CD4-positive, alpha-beta memory T cell (primary cell): ENCODE measurements at regions not wholly inside any gene's neighbourhood (a gene's known extent, or its start where the extent isn't known, plus 50 kb on each side); places are given as distances from the start of the nearest gene placed in this dataset.

Experiments
- CTCF ChIA-PET: fragments of 350-600 bp; sonication (Branson Sonifier 250); formaldehyde crosslinking; loops from one replicate; lab custom pipeline; 2021; ENCODE audit warnings: inconsistent platforms; ENCODE audit not compliant: partially characterized antibody; lab: Charles Lee
- POLR2A ChIA-PET: fragments of 350-600 bp; sonication (Branson Sonifier 250); formaldehyde crosslinking; loops from one replicate; lab custom pipeline; 2021; ENCODE audit not compliant: partially characterized antibody; lab: Charles Lee
- DNase-seq, 5 donors: peaks; one replicate each; pipeline versions ENCODE4 v3.0.0 to v3.0.0-alpha.2; 2020 to 2022; ENCODE audit warnings: mixed read lengths in 1 of 5
- H3K27ac ChIP-seq: one replicate; pipeline ENCODE4 v1.7.0; 2013; ENCODE audit warnings: low read depth, low read length
- H3K27me3 ChIP-seq: 2 replicates; pipeline ENCODE4 v1.7.0; 2013; ENCODE audit warnings: mild to moderate bottlenecking, low read length, moderate library complexity; ENCODE audit not compliant: insufficient read depth
- H3K36me3 ChIP-seq: 2 replicates; pipeline ENCODE4 v1.7.0; 2013; ENCODE audit warnings: mild to moderate bottlenecking, low read length, moderate library complexity; ENCODE audit not compliant: insufficient read depth
- H3K4me1 ChIP-seq: 2 replicates; pipeline ENCODE4 v1.7.0; 2013; ENCODE audit warnings: mild to moderate bottlenecking, low read length, moderate library complexity; ENCODE audit not compliant: insufficient read depth
- H3K4me3 ChIP-seq, 2 donors: one replicate each; pipeline ENCODE4 v1.7.0; 2013; ENCODE audit warnings: low read length in 2 of 2, mild to moderate bottlenecking in 1 of 2
- H3K9me3 ChIP-seq, 2 donors: one replicate each; pipeline ENCODE4 v1.7.0; 2013; ENCODE audit warnings: low read length in 2 of 2, control low read depth in 1 of 2; ENCODE audit not compliant: control insufficient read depth in 1 of 2
- H3K27ac Mint-ChIP-seq, 7 donors: one replicate each; pipeline ENCODE4 v1.8.0; 2020 to 2021; ENCODE audit warnings: mixed read lengths in 7 of 7, mild to moderate bottlenecking in 6 of 7, inconsistent platforms in 3 of 7, moderate library complexity in 3 of 7
- H3K27me3 Mint-ChIP-seq, 2 donors: one replicate each; pipeline ENCODE4 v1.8.0; 2020 to 2021; ENCODE audit warnings: mixed read lengths in 2 of 2
- H3K36me3 Mint-ChIP-seq, 2 donors: one replicate each; pipeline ENCODE4 v1.8.0; 2020 to 2021; ENCODE audit warnings: mixed read lengths in 2 of 2, inconsistent platforms in 1 of 2, mild to moderate bottlenecking in 1 of 2
- H3K4me1 Mint-ChIP-seq, 4 donors: one replicate each; pipeline ENCODE4 v1.8.0; 2020 to 2021; ENCODE audit warnings: mixed read lengths in 4 of 4, mild to moderate bottlenecking in 1 of 4
- H3K4me3 Mint-ChIP-seq, 8 donors: one replicate each; pipeline ENCODE4 v1.8.0; 2020 to 2021; ENCODE audit warnings: mixed read lengths in 8 of 8, mild to moderate bottlenecking in 7 of 8, moderate library complexity in 6 of 8, inconsistent platforms in 3 of 8
- H3K9me3 Mint-ChIP-seq, 8 donors: one replicate each; pipeline ENCODE4 v1.8.0; 2020 to 2021; ENCODE audit warnings: mixed read lengths in 8 of 8, mild to moderate bottlenecking in 5 of 8, inconsistent platforms in 3 of 8, moderate library complexity in 1 of 8
- intact Hi-C: fragments of 100-400 bp; cut with micrococcal nuclease; formaldehyde crosslinking; loops from one replicate; pipeline ENCODE4 v1.15.1; 2023

DNA sequence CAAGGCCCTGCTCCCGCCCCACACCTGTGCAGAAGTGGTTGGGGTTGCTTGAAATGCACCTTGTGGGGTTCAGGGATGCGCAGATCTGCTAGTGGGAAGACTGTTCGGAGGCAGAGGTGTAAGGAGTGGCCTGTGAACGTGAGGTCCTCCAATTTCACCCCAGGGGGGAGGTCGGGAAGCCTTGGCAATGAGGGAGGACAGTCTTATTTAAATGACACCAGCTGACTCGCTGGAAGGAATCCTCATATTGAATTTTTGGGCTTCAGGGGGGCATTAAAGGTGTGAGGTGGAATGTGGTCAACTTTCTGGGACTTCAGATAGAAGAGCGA is 218.8 kb upstream of the CELF2 start:
- ChIA-PET POLR2A (no interaction called here), CTCF (no interaction called here)
- intact Hi-C loops, result no loop called here
- Mint-ChIP-seq H3K27ac (no peak overlapping the region), H3K9me3 (peaks cover 0 to 2% (median 0%) of the 10 kb centered on the region in 8 donors), H3K36me3 (no peaks in the 10 kb centered on the region), H3K4me1 (no peaks in the 10 kb centered on the region), H3K27me3 (peaks cover 10 to 14% of the 10 kb centered on the region in 2 donors), H3K4me3 (no peak overlapping the region)
- Histone ChIP-seq H3K4me3 (no peak overlapping the region), H3K4me1 (no peaks in the 10 kb centered on the region), H3K27ac (no peak overlapping the region), H3K27me3 (no peaks in the 10 kb centered on the region), H3K9me3 (no peaks in the 10 kb centered on the region), H3K36me3 (no peaks in the 10 kb centered on the region)
- DNase-seq, result no peak

- no peaks in the 10 kb centered on the region for H3K27me3 ChIP-seq
- intact Hi-C loops, result no loop called here
- no peaks in the 10 kb centered on the region for H3K9me3 ChIP-seq
- no peak overlapping the region for H3K27ac ChIP-seq
- ChIA-PET CTCF (interaction anchor here (1.2 kb wide), 1 partner anchor 9 kb away, joined by 3 read pairs; no protein-coding TSS in a partner anchor), POLR2A (no interaction called here)
- H3K36me3 Mint-ChIP-seq, result no peaks in the 10 kb centered on the region
- no peaks in the 10 kb centered on the region for H3K36me3 ChIP-seq
- H3K4me1 Mint-ChIP-seq, result peaks cover 0 to 2% (median 0%) of the 10 kb centered on the region in 4 donors
- H3K4me3 Mint-ChIP-seq, result no peak overlapping the region
- no peak overlapping the region for H3K27ac Mint-ChIP-seq
- no peak for DNase-seq
- H3K4me3 ChIP-seq, result no peak overlapping the region
- no peaks in the 10 kb centered on the region for H3K4me1 ChIP-seq
- peaks cover 8 to 13% of the 10 kb centered on the region in 2 donors for H3K27me3 Mint-ChIP-seq
- H3K9me3 Mint-ChIP-seq, result peaks cover 0 to 2% (median 0%) of the 10 kb centered on the region in 8 donors
Measured at GRCh38 chr10:10800961-10801360, 216.7 kb upstream of the CELF2 start.

DNA sequence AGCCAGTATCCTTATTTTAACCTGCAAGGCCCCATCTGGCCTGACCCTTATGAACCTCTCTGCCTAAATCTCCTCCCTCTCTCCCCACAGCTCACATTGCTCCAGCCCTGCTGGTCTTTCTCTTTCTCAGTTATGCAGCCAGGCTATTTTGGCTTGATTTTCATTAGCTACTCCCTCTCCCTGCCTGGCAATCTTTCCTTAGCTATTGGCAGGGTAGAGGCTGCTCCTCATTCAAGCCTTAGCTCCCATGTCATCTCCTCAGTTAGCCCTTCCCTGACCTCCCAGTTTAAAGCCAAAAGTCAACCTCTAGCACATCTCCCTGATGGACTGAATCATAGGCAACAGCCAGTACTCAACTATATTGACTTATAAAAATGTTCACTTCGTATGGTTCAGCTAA is 214.4 kb upstream of the CELF2 start:
- no peak for DNase-seq
- Histone ChIP-seq H3K4me1 (no peaks in the 10 kb centered on the region), H3K27ac (no peak overlapping the region), H3K36me3 (no peaks in the 10 kb centered on the region), H3K9me3 (no peaks in the 10 kb centered on the region), H3K27me3 (no peaks in the 10 kb centered on the region), H3K4me3 (no peak overlapping the region)
- peaks cover 4 to 15% of the 10 kb centered on the region in 2 donors for H3K27me3 Mint-ChIP-seq
- no peak overlapping the region for H3K27ac Mint-ChIP-seq
- H3K9me3 Mint-ChIP-seq, result peaks cover 0 to 2% (median 0%) of the 10 kb centered on the region in 8 donors
- CTCF ChIA-PET, result interaction anchor here (1.0 kb wide), 1 partner anchor 16 kb away, joined by 3 read pairs; no protein-coding TSS in a partner anchor
- peaks cover 0 to 2% (median 0%) of the 10 kb centered on the region in 4 donors for H3K4me1 Mint-ChIP-seq
- intact Hi-C loops, result no loop called here
- H3K4me3 Mint-ChIP-seq, result no peak overlapping the region
- POLR2A ChIA-PET, result no interaction called here
- H3K36me3 Mint-ChIP-seq, result no peaks in the 10 kb centered on the region

DNA sequence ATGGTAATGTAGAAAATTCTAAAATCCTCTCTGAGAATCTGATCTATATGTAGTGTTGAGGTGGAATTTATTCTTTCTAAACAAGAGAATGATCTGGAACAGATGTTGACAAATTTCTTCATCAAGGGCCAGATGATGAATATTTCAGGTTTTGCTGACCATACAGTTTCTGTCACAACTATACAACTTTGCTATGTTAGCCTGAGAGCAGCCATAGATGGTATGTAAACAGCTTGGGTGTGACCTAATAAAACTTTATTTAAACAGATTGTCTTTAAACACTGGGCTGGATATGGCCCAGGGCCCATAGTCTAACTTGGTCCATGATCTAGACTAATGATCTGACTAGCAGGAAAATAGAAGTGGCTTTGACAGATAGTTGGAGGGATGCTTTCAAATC is 213.6 kb upstream of the CELF2 start:
- Histone ChIP-seq H3K4me1 (no peaks in the 10 kb centered on the region), H3K27ac (no peak overlapping the region), H3K9me3 (no peaks in the 10 kb centered on the region), H3K27me3 (no peaks in the 10 kb centered on the region), H3K36me3 (no peaks in the 10 kb centered on the region), H3K4me3 (no peak overlapping the region)
- POLR2A ChIA-PET, result no interaction called here
- no peak overlapping the region for H3K4me3 Mint-ChIP-seq
- peaks cover 3 to 12% of the 10 kb centered on the region in 2 donors for H3K27me3 Mint-ChIP-seq
- DNase-seq, result no peak
- CTCF ChIA-PET, result no interaction called here
- no peaks in the 10 kb centered on the region for H3K36me3 Mint-ChIP-seq
- no peak overlapping the region for H3K27ac Mint-ChIP-seq
- H3K4me1 Mint-ChIP-seq, result peaks cover 0 to 2% (median 0%) of the 10 kb centered on the region in 4 donors
- intact Hi-C loops, result no loop called here
- H3K9me3 Mint-ChIP-seq, result peaks cover 0 to 2% (median 0%) of the 10 kb centered on the region in 8 donors

DNA sequence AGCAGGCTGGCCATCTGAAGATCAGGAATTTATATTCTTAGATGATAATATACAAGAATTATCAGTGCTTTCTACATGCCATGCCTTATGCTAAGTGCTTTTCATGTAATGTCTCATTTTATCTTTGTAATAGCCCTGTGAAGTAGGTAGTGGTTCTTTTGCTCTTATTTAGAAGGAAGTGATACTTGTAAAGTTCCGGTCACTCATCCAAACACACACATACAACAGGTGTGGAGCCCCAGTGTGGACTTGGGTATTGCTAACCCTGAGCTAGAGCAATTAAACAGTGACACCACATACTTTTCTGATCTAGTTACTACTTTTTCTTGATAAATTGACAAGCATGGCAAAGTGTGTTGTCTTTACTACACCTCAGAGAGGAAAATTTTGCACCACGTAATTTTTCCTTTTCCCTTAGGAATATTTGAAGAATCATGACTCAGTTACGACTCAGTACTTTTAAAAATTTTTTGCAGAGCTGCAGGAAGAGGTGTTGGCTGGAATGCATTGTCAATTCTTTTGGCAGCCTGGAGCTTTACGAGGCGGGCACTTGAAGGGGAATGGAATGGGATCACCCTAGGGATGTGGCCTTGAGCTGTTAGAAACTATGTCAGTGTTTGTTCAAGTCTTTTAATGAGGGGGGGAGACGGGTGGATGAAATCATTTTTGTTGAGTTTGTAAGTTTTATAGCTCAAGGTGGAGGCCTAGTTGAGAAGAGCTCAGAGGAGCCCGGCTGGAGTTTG is 212.5 kb upstream of the CELF2 start:
- no peak overlapping the region for H3K27ac ChIP-seq
- H3K9me3 ChIP-seq, result no peaks in the 10 kb centered on the region
- no peak overlapping the region for H3K4me3 Mint-ChIP-seq
- no peaks in the 10 kb centered on the region for H3K36me3 Mint-ChIP-seq
- H3K4me1 Mint-ChIP-seq, result peaks cover 0 to 2% (median 0%) of the 10 kb centered on the region in 4 donors
- H3K4me3 ChIP-seq, result no peak overlapping the region
- H3K36me3 ChIP-seq, result no peaks in the 10 kb centered on the region
- H3K27me3 ChIP-seq, result no peaks in the 10 kb centered on the region
- H3K27me3 Mint-ChIP-seq, result peaks cover 4 to 13% of the 10 kb centered on the region in 2 donors
- intact Hi-C loops, result no loop called here
- ChIA-PET POLR2A (no interaction called here), CTCF (no interaction called here)
- H3K27ac Mint-ChIP-seq, result no peak overlapping the region
- peaks cover 0 to 2% (median 0%) of the 10 kb centered on the region in 8 donors for H3K9me3 Mint-ChIP-seq
- H3K4me1 ChIP-seq, result no peaks in the 10 kb centered on the region
- no peak for DNase-seq

GRCh38 chr10:10807106-10807505 is 210.6 kb upstream of the CELF2 start:
- Mint-ChIP-seq H3K36me3 (no peaks in the 10 kb centered on the region), H3K4me1 (peaks cover 0 to 2% (median 0%) of the 10 kb centered on the region in 4 donors), H3K4me3 (no peak overlapping the region), H3K27ac (no peak overlapping the region), H3K27me3 (peaks cover 11 to 13% of the 10 kb centered on the region in 2 donors), H3K9me3 (peaks cover 0 to 3% (median 0%) of the 10 kb centered on the region in 8 donors)
- no peak overlapping the region for H3K27ac ChIP-seq
- H3K4me1 ChIP-seq, result no peaks in the 10 kb centered on the region
- no peaks in the 10 kb centered on the region for H3K9me3 ChIP-seq
- POLR2A ChIA-PET, result no interaction called here
- no peak overlapping the region for H3K4me3 ChIP-seq
- DNase-seq, result no peak
- CTCF ChIA-PET, result no interaction called here
- no peaks in the 10 kb centered on the region for H3K27me3 ChIP-seq
- intact Hi-C loops, result no loop called here
- no peaks in the 10 kb centered on the region for H3K36me3 ChIP-seq

- peaks cover 14 to 17% of the 10 kb centered on the region in 2 donors for H3K27me3 Mint-ChIP-seq
- no peak overlapping the region for H3K27ac Mint-ChIP-seq
- intact Hi-C loops, result no loop called here
- no peak overlapping the region for H3K4me3 ChIP-seq
- peaks cover 0 to 7% (median 2%) of the 10 kb centered on the region in 8 donors for H3K9me3 Mint-ChIP-seq
- H3K9me3 ChIP-seq, result no peaks in the 10 kb centered on the region
- H3K27ac ChIP-seq, result no peak overlapping the region
- H3K27me3 ChIP-seq, result no peaks in the 10 kb centered on the region
- H3K4me3 Mint-ChIP-seq, result no peak overlapping the region
- ChIA-PET POLR2A (no interaction called here), CTCF (no interaction called here)
- no peaks in the 10 kb centered on the region for H3K36me3 ChIP-seq
- no peaks in the 10 kb centered on the region for H3K4me1 ChIP-seq
- no peaks in the 10 kb centered on the region for H3K36me3 Mint-ChIP-seq
- H3K4me1 Mint-ChIP-seq, result no peaks in the 10 kb centered on the region
- DNase-seq, result no peak
Measured at GRCh38 chr10:10811562-10811961, 206.1 kb upstream of the CELF2 start.
